H9 (cell line): ENCODE measurements at regions not wholly inside any gene's neighbourhood (a gene's known extent, or its start where the extent isn't known, plus 50 kb on each side); places are given as distances from the start of the nearest gene placed in this dataset.

ENCODE experiments used
- DNase-seq: peaks from one replicate; pipeline ENCODE4 v3.0.0-alpha.2; 2017
- H2AFZ ChIP-seq: one replicate; pipeline ENCODE4 v1.6.1; 2013; ENCODE audit warnings: mild to moderate bottlenecking, low read length, control low read depth, moderate library complexity
- H2AK5ac ChIP-seq: 2 replicates; pipeline ENCODE4 v1.6.1; 2013; ENCODE audit warnings: low read length, control low read depth, mixed read lengths; ENCODE audit not compliant: insufficient read length
- H2BK120ac ChIP-seq: one replicate; pipeline ENCODE4 v1.6.1; 2013; ENCODE audit warnings: low read depth, mild to moderate bottlenecking, low read length, control low read depth, inconsistent platforms; ENCODE audit not compliant: poor library complexity, severe bottlenecking
- H2BK12ac ChIP-seq: 2 replicates; pipeline ENCODE4 v1.6.1; 2013; ENCODE audit warnings: low read length, control low read depth, mixed read lengths, low read depth; ENCODE audit not compliant: insufficient read length
- H2BK15ac ChIP-seq: 2 replicates; pipeline ENCODE4 v1.6.1; 2013; ENCODE audit warnings: low read depth, low read length, control low read depth
- H2BK20ac ChIP-seq: one replicate; pipeline ENCODE4 v1.6.1; 2013; ENCODE audit warnings: low read depth, mild to moderate bottlenecking, low read length, control low read depth, inconsistent platforms; ENCODE audit not compliant: poor library complexity, severe bottlenecking
- H2BK5ac ChIP-seq: 2 replicates; pipeline ENCODE4 v1.6.1; 2013; ENCODE audit warnings: low read length, control low read depth, mixed read lengths; ENCODE audit not compliant: insufficient read length
- H3K14ac ChIP-seq: 2 replicates; pipeline ENCODE4 v1.6.1; 2013; ENCODE audit warnings: low read length, control low read depth; ENCODE audit not compliant: insufficient read depth
- H3K18ac ChIP-seq: 2 replicates; pipeline ENCODE4 v1.6.1; 2013; ENCODE audit warnings: low read depth, mild to moderate bottlenecking, mixed read lengths, low read length, control low read depth; ENCODE audit not compliant: insufficient read length
- H3K23ac ChIP-seq: 2 replicates; pipeline ENCODE4 v1.6.1; 2013; ENCODE audit warnings: low read length, control low read depth, mixed read lengths, low read depth; ENCODE audit not compliant: insufficient read length
- H3K23me2 ChIP-seq: 2 replicates; pipeline ENCODE4 v1.6.1; 2013; ENCODE audit warnings: low read depth, mild to moderate bottlenecking, mixed read lengths, low read length, control low read depth; ENCODE audit not compliant: insufficient read length, poor library complexity, severe bottlenecking
- H3K27ac ChIP-seq: 2 replicates; pipeline ENCODE4 v1.5.1; 2013; ENCODE audit warnings: low read length, control low read depth, mixed read lengths, low read depth; ENCODE audit not compliant: insufficient read length
- H3K27me3 ChIP-seq: 2 replicates; pipeline ENCODE4 v1.6.1; 2013; ENCODE audit warnings: low read length, control low read depth, inconsistent platforms; ENCODE audit not compliant: insufficient read depth
- H3K4ac ChIP-seq: 2 replicates; pipeline ENCODE4 v1.6.1; 2013; ENCODE audit warnings: low read depth, mild to moderate bottlenecking, control low read depth, inconsistent platforms, low read length, moderate library complexity
- H3K4me1 ChIP-seq: 2 replicates; pipeline ENCODE4 v1.6.1; 2013; ENCODE audit warnings: low read length, control low read depth, inconsistent platforms; ENCODE audit not compliant: insufficient read depth
- H3K4me2 ChIP-seq: 2 replicates; pipeline ENCODE4 v1.6.1; 2013; ENCODE audit warnings: low read length, control low read depth, mixed read lengths; ENCODE audit not compliant: insufficient read length, insufficient read depth
- H3K56ac ChIP-seq: 2 replicates; pipeline ENCODE4 v1.6.1; 2013; ENCODE audit warnings: low read depth, mild to moderate bottlenecking, mixed read lengths, low read length, control low read depth; ENCODE audit not compliant: insufficient read length
- H3K79me1 ChIP-seq: 2 replicates; pipeline ENCODE4 v1.6.1; 2013; ENCODE audit warnings: low read depth, mild to moderate bottlenecking, moderate library complexity, low read length, control low read depth, inconsistent platforms; ENCODE audit not compliant: insufficient read depth, poor library complexity, severe bottlenecking
- H3K79me2 ChIP-seq: 2 replicates; pipeline ENCODE4 v1.6.1; 2013; ENCODE audit warnings: low read length, control low read depth, inconsistent platforms; ENCODE audit not compliant: insufficient read depth
- H3K9ac ChIP-seq: 2 replicates; pipeline ENCODE4 v1.6.1; 2013; ENCODE audit warnings: low read length, control low read depth, mixed read lengths; ENCODE audit not compliant: insufficient read length; ENCODE audit errors: extremely low read depth
- H3K9me3 ChIP-seq: one replicate; pipeline ENCODE4 v1.6.1; 2013; ENCODE audit warnings: low read depth, low read length, inconsistent platforms; ENCODE audit not compliant: control insufficient read depth
- H3T11ph ChIP-seq: one replicate; pipeline ENCODE4 v1.6.1; 2013; ENCODE audit warnings: mild to moderate bottlenecking, low read length, control low read depth, inconsistent platforms
- H4K20me1 ChIP-seq: one replicate; pipeline ENCODE4 v1.6.1; 2013; ENCODE audit not compliant: control insufficient read depth, insufficient read length, insufficient read depth
- H4K5ac ChIP-seq: 2 replicates; pipeline ENCODE4 v1.6.1; 2013; ENCODE audit warnings: low read depth, mild to moderate bottlenecking, mixed read lengths, low read length, control low read depth; ENCODE audit not compliant: insufficient read length
- H4K8ac ChIP-seq: replicated peaks from 2 replicates; pipeline ENCODE4 v1.6.1; 2013; ENCODE audit warnings: low read length, control low read depth, mixed read lengths, low read depth; ENCODE audit not compliant: insufficient read length
- H4K91ac ChIP-seq: 2 replicates; pipeline ENCODE4 v1.6.1; 2013; ENCODE audit warnings: low read depth, mild to moderate bottlenecking, moderate library complexity, mixed read lengths, low read length, control low read depth; ENCODE audit not compliant: insufficient read length
- H3K27ac Mint-ChIP-seq, 3 experiments: 2 replicates in 2 of 3; 3 replicates in 1 of 3; pipeline ENCODE4 v1.8.0; 2020 to 2021; ENCODE audit warnings: mixed read lengths in 3 of 3, mild to moderate bottlenecking in 1 of 3, moderate library complexity in 1 of 3
- H3K27me3 Mint-ChIP-seq: 2 replicates; pipeline ENCODE4 v1.8.0; 2021; ENCODE audit warnings: low read depth, mild to moderate bottlenecking, moderate library complexity, mixed read lengths
- H3K36me3 Mint-ChIP-seq, 3 experiments: 2 replicates in 2 of 3; 3 replicates in 1 of 3; pipeline ENCODE4 v1.8.0; 2020 to 2021; ENCODE audit warnings: low read depth in 3 of 3, mixed read lengths in 3 of 3; ENCODE audit not compliant: insufficient read depth in 1 of 3
- H3K4me1 Mint-ChIP-seq, 2 experiments: 2 replicates each; pipeline ENCODE4 v1.8.0; 2020; ENCODE audit warnings: mixed read lengths in 2 of 2
- H3K4me3 Mint-ChIP-seq, 2 experiments: 2 replicates in 1 of 2; 3 replicates in 1 of 2; pipeline ENCODE4 v1.8.0; 2020 to 2021; ENCODE audit warnings: mild to moderate bottlenecking in 2 of 2, mixed read lengths in 2 of 2, moderate library complexity in 1 of 2
- H3K9me3 Mint-ChIP-seq, 2 experiments: 2 replicates in 1 of 2; 3 replicates in 1 of 2; pipeline ENCODE4 v1.8.0; 2020; ENCODE audit warnings: mild to moderate bottlenecking in 2 of 2, mixed read lengths in 2 of 2, moderate library complexity in 1 of 2
- WGBS: extraction: QIAGEN DNeasy Blood & Tissue Kit; methylation state at CpG from one replicate; pipeline ENCODE4 v1.1.7; 2013; ENCODE audit warnings: missing lambda C conversion rate, low lambda C conversion rate, mixed read lengths; ENCODE audit not compliant: insufficient read length; ENCODE audit errors: extremely low coverage; 5-methylcytosine and 5-hydroxymethylcytosine counted together
- TF ChIP-seq, protein P1 (sequence below): fragments of 200-600 bp; sonication (generic); conservative IDR thresholded peaks from 3 replicates; pipeline ENCODE4 v1.8.0; 2021; ENCODE audit warnings: antibody characterized with exemption, mild to moderate bottlenecking

DNA sequence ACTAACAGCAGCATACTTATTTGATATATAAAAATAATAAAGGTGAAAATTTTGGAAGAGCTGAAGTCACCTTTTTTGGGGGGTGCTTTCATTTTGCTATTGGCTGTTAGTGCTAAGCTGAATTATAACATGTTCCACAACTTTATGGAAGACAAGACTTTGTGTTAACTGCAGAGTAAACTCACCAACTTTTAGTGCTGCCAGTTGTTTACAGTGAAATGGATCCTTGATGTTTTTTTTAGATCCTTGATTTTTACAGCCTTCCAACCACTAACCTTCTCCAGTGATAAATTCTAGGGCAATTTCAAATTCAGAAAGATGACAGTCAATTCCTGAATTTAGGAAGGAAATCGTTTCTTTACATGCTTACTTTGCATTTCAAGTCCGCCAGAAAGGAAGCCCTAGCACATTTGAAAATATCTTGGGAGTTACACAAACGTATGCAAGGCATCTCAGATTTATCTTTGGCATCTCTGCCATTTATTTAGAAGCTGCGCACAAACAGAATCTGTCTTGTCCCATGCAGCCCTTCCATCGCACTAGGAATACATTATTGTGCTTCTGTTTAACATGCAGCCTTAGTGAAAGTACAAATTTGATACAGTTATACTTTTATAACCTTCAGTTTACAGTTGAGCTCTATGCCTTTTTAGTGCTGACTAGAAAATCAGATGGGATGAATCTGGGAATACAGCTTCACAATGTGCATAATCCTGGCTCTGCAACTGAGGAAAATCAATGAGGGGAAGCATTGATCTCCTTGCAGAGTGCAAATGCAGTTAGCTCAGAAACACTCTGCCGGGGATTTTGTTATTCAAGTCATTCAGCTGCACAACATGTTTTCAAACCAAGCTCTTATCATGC, 142.4 kb upstream of the ZNF608 start:
- no peaks in the 10 kb centered on the region for H4K20me1 ChIP-seq
- no peak overlapping the region for H4K8ac ChIP-seq
- H2BK15ac ChIP-seq: no peak overlapping the region
- Mint-ChIP-seq H3K4me1 (peaks cover 30 to 35% of the 10 kb centered on the region in 2 experiments), H3K36me3 (peaks cover 4 to 18% (median 9%) of the 10 kb centered on the region in 3 experiments; a peak in 6 of 7 replicates), H3K27ac (peak overlapping the region; percentile 6 to 73 (median 60); a peak in 5 of 7 replicates), H3K9me3 (peaks cover 6 to 9% of the 10 kb centered on the region in 2 experiments; a peak in 4 of 5 replicates), H3K27me3 (no peaks in the 10 kb centered on the region), H3K4me3 (peak overlapping the region in 1 of 2 experiments; percentile 53; a peak in 1 of 5 replicates)
- H3K79me2 ChIP-seq: no peaks in the 10 kb centered on the region
- H3K9ac ChIP-seq: peak overlapping the region; percentile 45
- peak overlapping the region; percentile 44 for H3K4me2 ChIP-seq
- H3K23ac ChIP-seq: no peak overlapping the region
- H3K27ac ChIP-seq: peak overlapping the region; percentile 52
- no peak overlapping the region for H2BK20ac ChIP-seq
- H3T11ph ChIP-seq: no peak overlapping the region
- peaks cover 9% of the 10 kb centered on the region; the same call in 1 of the 2 replicates for H3K4me1 ChIP-seq
- H3K79me1 ChIP-seq: no peaks in the 10 kb centered on the region
- no peak overlapping the region for H2BK120ac ChIP-seq
- no peak overlapping the region for H3K18ac ChIP-seq
- no peak for DNase-seq
- no peak overlapping the region for H4K5ac ChIP-seq
- no peak overlapping the region for H2BK12ac ChIP-seq
- H3K56ac ChIP-seq: no peak overlapping the region
- TF ChIP-seq, protein P1, sequence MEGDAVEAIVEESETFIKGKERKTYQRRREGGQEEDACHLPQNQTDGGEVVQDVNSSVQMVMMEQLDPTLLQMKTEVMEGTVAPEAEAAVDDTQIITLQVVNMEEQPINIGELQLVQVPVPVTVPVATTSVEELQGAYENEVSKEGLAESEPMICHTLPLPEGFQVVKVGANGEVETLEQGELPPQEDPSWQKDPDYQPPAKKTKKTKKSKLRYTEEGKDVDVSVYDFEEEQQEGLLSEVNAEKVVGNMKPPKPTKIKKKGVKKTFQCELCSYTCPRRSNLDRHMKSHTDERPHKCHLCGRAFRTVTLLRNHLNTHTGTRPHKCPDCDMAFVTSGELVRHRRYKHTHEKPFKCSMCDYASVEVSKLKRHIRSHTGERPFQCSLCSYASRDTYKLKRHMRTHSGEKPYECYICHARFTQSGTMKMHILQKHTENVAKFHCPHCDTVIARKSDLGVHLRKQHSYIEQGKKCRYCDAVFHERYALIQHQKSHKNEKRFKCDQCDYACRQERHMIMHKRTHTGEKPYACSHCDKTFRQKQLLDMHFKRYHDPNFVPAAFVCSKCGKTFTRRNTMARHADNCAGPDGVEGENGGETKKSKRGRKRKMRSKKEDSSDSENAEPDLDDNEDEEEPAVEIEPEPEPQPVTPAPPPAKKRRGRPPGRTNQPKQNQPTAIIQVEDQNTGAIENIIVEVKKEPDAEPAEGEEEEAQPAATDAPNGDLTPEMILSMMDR: no peak
- no peak overlapping the region for H3K4ac ChIP-seq
- H3K9me3 ChIP-seq: no peaks in the 10 kb centered on the region
- H2BK5ac ChIP-seq: no peak overlapping the region
- WGBS: no CpG with 5 or more reads among the region's 6 CpGs
- no peak overlapping the region for H3K14ac ChIP-seq
- H3K27me3 ChIP-seq: no peaks in the 10 kb centered on the region
- no peak overlapping the region for H2AK5ac ChIP-seq
- no peak overlapping the region for H4K91ac ChIP-seq
- no peak overlapping the region for H2AFZ ChIP-seq
- no peaks in the 10 kb centered on the region for H3K23me2 ChIP-seq
